NCI-H446 (cell line): ENCODE measurements at regions not wholly inside any gene's neighbourhood (a gene's known extent, or its start where the extent isn't known, plus 50 kb on each side); places are given as distances from the start of the nearest gene placed in this dataset.
"Not testable (repeated sequence)": the region's sequence is repeated elsewhere in the genome, so short reads cannot be mapped to it uniquely, and the experiment has no call there.

Experiments
- DNase-seq, 2 experiments: peaks; one replicate each; lab custom pipeline; 2025; lab: John Stamatoyannopoulos, UW

- no peak for DNase-seq
These were observed 177.0 kb downstream of the IRF8 start for GRCh38 chr16:86075839-86076440.

- no peak for DNase-seq
These were observed 177.6 kb downstream of the IRF8 start for GRCh38 chr16:86076606-86077005.

GRCh38 chr16:86077243-86077940 is 178.4 kb downstream of the IRF8 start:
- DNase-seq, result no peak

- DNase-seq, result no peak
These were observed 179.2 kb downstream of the IRF8 start for GRCh38 chr16:86078121-86078600.

GRCh38 chr16:86078711-86079110 is 179.7 kb downstream of the IRF8 start:
- DNase-seq, result not testable (repeated sequence)

- no peak for DNase-seq
These were observed 180.4 kb downstream of the IRF8 start for GRCh38 chr16:86079255-86079885.

- no peak for DNase-seq
These were observed 181.3 kb downstream of the IRF8 start for GRCh38 chr16:86080131-86080875.

- no peak for DNase-seq
These were observed 182.0 kb downstream of the IRF8 start for GRCh38 chr16:86080982-86081381.

- no peak for DNase-seq
These were observed 183.6 kb downstream of the IRF8 start for GRCh38 chr16:86082418-86083030.

GRCh38 chr16:86083382-86084002 is 184.5 kb downstream of the IRF8 start:
- no peak for DNase-seq

- no peak for DNase-seq
These were observed 186.2 kb downstream of the IRF8 start for GRCh38 chr16:86085161-86085611.

GRCh38 chr16:86085795-86086194 is 186.8 kb downstream of the IRF8 start:
- DNase-seq, result no peak

- no peak for DNase-seq
These were observed 187.5 kb downstream of the IRF8 start for GRCh38 chr16:86086471-86086870.

- no peak for DNase-seq
These were observed 188.3 kb downstream of the IRF8 start for GRCh38 chr16:86087011-86087895.

- no peak for DNase-seq
These were observed 188.9 kb downstream of the IRF8 start for GRCh38 chr16:86087896-86088230.

GRCh38 chr16:86088287-86088686 is 189.3 kb downstream of the IRF8 start:
- no peak for DNase-seq

- DNase-seq, result no peak
These were observed 189.9 kb downstream of the IRF8 start for GRCh38 chr16:86088816-86089215.

- no peak for DNase-seq
These were observed 190.5 kb downstream of the IRF8 start for GRCh38 chr16:86089334-86089900.

GRCh38 chr16:86089991-86090390 is 191.0 kb downstream of the IRF8 start:
- DNase-seq, result no peak

GRCh38 chr16:86090461-86091170 is 191.7 kb downstream of the IRF8 start:
- DNase-seq, result no peak
